NCI-H1930 (cell line): ENCODE measurements at regions not wholly inside any gene's neighbourhood (a gene's known extent, or its start where the extent isn't known, plus 50 kb on each side); places are given as distances from the start of the nearest gene placed in this dataset.
"Not testable (repeated sequence)": the region's sequence is repeated elsewhere in the genome, so short reads cannot be mapped to it uniquely, and the experiment has no call there.

ENCODE experiments used
- DNase-seq, 2 experiments: peaks; one replicate each; lab custom pipeline; 2025; lab: John Stamatoyannopoulos, UW

- no peak for DNase-seq
Observed at GRCh38 chr12:125775507-125775906, 710.3 kb downstream of the AACS start.

- DNase-seq = no peak
Observed at GRCh38 chr12:125776212-125776611, 711.0 kb downstream of the AACS start.

GRCh38 chr12:125786143-125786542 is 720.9 kb downstream of the AACS start:
- no peak for DNase-seq

- DNase-seq = no peak
Observed at GRCh38 chr12:125794401-125794800, 729.2 kb downstream of the AACS start.

GRCh38 chr12:125797421-125798175 is 732.4 kb downstream of the AACS start:
- no peak for DNase-seq

- DNase-seq = no peak
Observed at GRCh38 chr12:125804660-125805059, 739.4 kb downstream of the AACS start.

GRCh38 chr12:125824276-125824675 is 759.0 kb downstream of the AACS start:
- no peak for DNase-seq

GRCh38 chr12:125835852-125836251 is 770.6 kb downstream of the AACS start:
- DNase-seq = no peak

GRCh38 chr12:125836647-125837046 is 771.4 kb downstream of the AACS start:
- DNase-seq = no peak

GRCh38 chr12:125841332-125841731 is 776.1 kb downstream of the AACS start:
- DNase-seq = no peak

- no peak for DNase-seq
Observed at GRCh38 chr12:125852116-125852515, 786.9 kb downstream of the AACS start.

GRCh38 chr12:125852679-125853078 is 787.4 kb downstream of the AACS start:
- no peak for DNase-seq

GRCh38 chr12:125853670-125854069 is 788.4 kb downstream of the AACS start:
- no peak for DNase-seq

- DNase-seq = no peak
Observed at GRCh38 chr12:125856366-125856765, 791.1 kb downstream of the AACS start.

- peak; percentile 2 to 6 for DNase-seq
Observed at GRCh38 chr12:125856896-125857295, 791.7 kb downstream of the AACS start.

GRCh38 chr12:125860672-125861288 is 795.5 kb downstream of the AACS start:
- DNase-seq = no peak

GRCh38 chr12:125861299-125862281 is 796.4 kb downstream of the AACS start:
- no peak for DNase-seq

- DNase-seq = not testable (repeated sequence)
Observed at GRCh38 chr12:125865236-125865635, 800.0 kb downstream of the AACS start.

- DNase-seq = no peak
Observed at GRCh38 chr12:125871811-125872594, 806.8 kb downstream of the AACS start.

- no peak for DNase-seq
Observed at GRCh38 chr12:125873016-125873415, 807.8 kb downstream of the AACS start.

GRCh38 chr12:125878483-125878882 is 813.2 kb downstream of the AACS start:
- no peak for DNase-seq

GRCh38 chr12:125882141-125882540 is 816.9 kb downstream of the AACS start:
- no peak for DNase-seq
